Vagina (tissue), 2 donors: ENCODE measurements at regions not wholly inside any gene's neighbourhood (a gene's known extent, or its start where the extent isn't known, plus 50 kb on each side); places are given as distances from the start of the nearest gene placed in this dataset.

Source experiments
- DNase-seq, 2 donors: peaks; one replicate each; pipeline ENCODE4 v3.0.0-alpha.2; 2017; ENCODE audit errors: extremely low spot score in 2 of 2
- H3K27ac ChIP-seq: fragments of 200-600 bp; sonication (generic); one replicate; pipeline ENCODE4 v1.5.1; 2019
- H3K27me3 ChIP-seq: fragments of 200-600 bp; sonication (generic); one replicate; pipeline ENCODE4 v1.5.1; 2019
- H3K36me3 ChIP-seq, 2 donors: fragments of 200-600 bp; sonication (generic); one replicate each; pipeline ENCODE4 v1.5.1; 2017 to 2019
- H3K4me1 ChIP-seq: fragments of 200-600 bp; sonication (generic); one replicate; pipeline ENCODE4 v1.5.1; 2019
- H3K4me3 ChIP-seq, 2 donors: fragments of 200-600 bp; sonication (generic); 1 replicate in 1 of 2; 2 replicates in 1 of 2; pipeline ENCODE4 v1.5.1; 2016 to 2019
- H3K9me3 ChIP-seq: fragments of 200-600 bp; sonication (generic); one replicate; pipeline ENCODE4 v1.5.1; 2019
- POLR2A ChIP-seq, 2 donors: fragments of 450-650 bp; IDR thresholded peaks; one replicate each; pipeline ENCODE4 v1.6.1; 2017; ENCODE audit warnings: antibody characterized with exemption in 2 of 2, mild to moderate bottlenecking in 2 of 2, moderate library complexity in 2 of 2
- POLR2AphosphoS5 ChIP-seq, 2 donors: sonication (generic); formaldehyde crosslinking; IDR thresholded peaks; one replicate each; pipeline ENCODE4 v1.9.0; 2017; ENCODE audit warnings: antibody characterized with exemption in 2 of 2, mild to moderate bottlenecking in 2 of 2, low read depth in 1 of 2; ENCODE audit not compliant: insufficient read depth in 1 of 2
- intact Hi-C: fragments of 100-400 bp; cut with DNase I; formaldehyde crosslinking; loops from one replicate; pipeline ENCODE4 v1.15.1; 2023
- TF ChIP-seq, protein P1 (sequence below), 3 experiments: fragments of 450-650 bp in 2 of 3; fragments of 200-600 bp in 1 of 3; sonication (generic) in 1 of 3; IDR thresholded peaks; one replicate each; pipeline ENCODE4 v1.5.1; 2017 to 2019; ENCODE audit warnings: antibody characterized with exemption in 3 of 3, mild to moderate bottlenecking in 2 of 3, moderate library complexity in 2 of 3

- Histone ChIP-seq H3K27me3 (no peaks in the 10 kb centered on the region), H3K36me3 (no peaks in the 10 kb centered on the region), H3K27ac (no peak overlapping the region), H3K4me3 (no peak overlapping the region), H3K9me3 (no peaks in the 10 kb centered on the region), H3K4me1 (no peaks in the 10 kb centered on the region)
- DNase-seq = no peak
- intact Hi-C loops = no loop called here
- TF ChIP-seq POLR2A (IDR thresholded peaks at IDR 0.05) (no peak), POLR2AphosphoS5 (IDR thresholded peaks at IDR 0.05; ENCODE audit: insufficient read depth in 1 of 2, low read depth in 1 of 2) (no peak)
- TF ChIP-seq, protein P1, sequence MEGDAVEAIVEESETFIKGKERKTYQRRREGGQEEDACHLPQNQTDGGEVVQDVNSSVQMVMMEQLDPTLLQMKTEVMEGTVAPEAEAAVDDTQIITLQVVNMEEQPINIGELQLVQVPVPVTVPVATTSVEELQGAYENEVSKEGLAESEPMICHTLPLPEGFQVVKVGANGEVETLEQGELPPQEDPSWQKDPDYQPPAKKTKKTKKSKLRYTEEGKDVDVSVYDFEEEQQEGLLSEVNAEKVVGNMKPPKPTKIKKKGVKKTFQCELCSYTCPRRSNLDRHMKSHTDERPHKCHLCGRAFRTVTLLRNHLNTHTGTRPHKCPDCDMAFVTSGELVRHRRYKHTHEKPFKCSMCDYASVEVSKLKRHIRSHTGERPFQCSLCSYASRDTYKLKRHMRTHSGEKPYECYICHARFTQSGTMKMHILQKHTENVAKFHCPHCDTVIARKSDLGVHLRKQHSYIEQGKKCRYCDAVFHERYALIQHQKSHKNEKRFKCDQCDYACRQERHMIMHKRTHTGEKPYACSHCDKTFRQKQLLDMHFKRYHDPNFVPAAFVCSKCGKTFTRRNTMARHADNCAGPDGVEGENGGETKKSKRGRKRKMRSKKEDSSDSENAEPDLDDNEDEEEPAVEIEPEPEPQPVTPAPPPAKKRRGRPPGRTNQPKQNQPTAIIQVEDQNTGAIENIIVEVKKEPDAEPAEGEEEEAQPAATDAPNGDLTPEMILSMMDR (IDR thresholded peaks at IDR 0.05) = no peak
Observed at GRCh38 chr7:24368161-24368560, 84.2 kb downstream of the NPY start.

GRCh38 chr7:24370541-24370940, 86.6 kb downstream of the NPY start:
- Histone ChIP-seq H3K4me1 (no peaks in the 10 kb centered on the region), H3K27ac (no peak overlapping the region), H3K4me3 (no peak overlapping the region), H3K27me3 (no peaks in the 10 kb centered on the region), H3K36me3 (no peaks in the 10 kb centered on the region), H3K9me3 (no peaks in the 10 kb centered on the region)
- intact Hi-C loops = no loop called here
- TF ChIP-seq POLR2A (IDR thresholded peaks at IDR 0.05) = no peak
- TF ChIP-seq POLR2AphosphoS5 (IDR thresholded peaks at IDR 0.05; ENCODE audit: insufficient read depth in 1 of 2, low read depth in 1 of 2) = no peak
- TF ChIP-seq, protein P1 (IDR thresholded peaks at IDR 0.05) = no peak
- no peak for DNase-seq

DNA sequence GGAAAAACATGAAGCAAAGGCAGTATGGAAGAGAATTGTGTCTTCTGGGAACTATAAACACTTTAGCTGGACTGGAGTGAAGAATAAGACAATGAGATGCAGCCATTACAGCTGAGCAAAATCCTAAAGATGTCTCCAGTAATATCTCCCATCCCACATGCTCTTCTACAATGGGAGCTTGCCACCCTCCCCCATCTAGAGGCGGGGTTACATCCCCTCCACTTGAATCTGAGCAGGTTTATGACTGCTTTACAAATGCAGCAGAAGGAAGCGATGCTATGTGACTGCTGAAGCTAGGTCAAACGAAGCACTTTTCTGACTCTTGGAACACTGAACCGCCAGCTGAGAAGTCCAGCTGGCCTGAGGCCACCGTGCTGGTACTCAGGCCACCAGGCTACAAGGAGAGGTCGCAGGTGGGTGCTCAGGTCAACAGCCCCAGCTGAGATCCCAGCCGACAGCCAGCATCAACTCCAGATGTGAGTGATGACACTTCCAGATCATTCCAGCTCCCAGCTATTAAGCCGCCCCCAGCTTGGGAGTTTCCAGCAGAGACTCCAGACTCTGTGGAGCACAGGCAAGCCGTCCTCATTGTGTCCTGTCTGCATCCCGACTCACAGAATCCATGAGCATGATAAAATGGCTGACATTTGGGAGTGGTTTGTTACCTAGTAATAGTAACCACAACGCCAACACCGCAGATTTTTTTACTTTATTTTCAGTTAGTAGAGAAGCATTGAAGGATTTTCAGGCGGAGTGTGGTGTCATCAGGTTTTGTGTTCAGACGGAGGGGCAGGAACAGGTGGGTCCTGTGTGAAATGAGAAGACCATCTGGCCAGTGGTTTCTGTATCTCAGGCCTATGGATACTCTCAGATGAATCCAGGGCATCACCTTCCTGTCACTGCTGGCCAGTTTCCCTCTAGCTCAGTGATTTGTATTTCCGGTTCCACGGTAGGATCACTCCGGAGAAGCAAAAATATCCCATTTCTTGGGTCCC, 89.3 kb downstream of the NPY start:
- no peak for DNase-seq
- TF ChIP-seq POLR2AphosphoS5 (IDR thresholded peaks at IDR 0.05; ENCODE audit: insufficient read depth in 1 of 2, low read depth in 1 of 2) (no peak), POLR2A (IDR thresholded peaks at IDR 0.05) (no peak)
- TF ChIP-seq, protein P1 (IDR thresholded peaks at IDR 0.05) = no peak
- Histone ChIP-seq H3K9me3 (no peaks in the 10 kb centered on the region), H3K27me3 (no peaks in the 10 kb centered on the region), H3K27ac (no peak overlapping the region), H3K4me3 (no peak overlapping the region), H3K36me3 (no peaks in the 10 kb centered on the region), H3K4me1 (no peaks in the 10 kb centered on the region)
- intact Hi-C loops = no loop called here

- H3K36me3 ChIP-seq = no peaks in the 10 kb centered on the region
- no peak overlapping the region for H3K27ac ChIP-seq
- no peak overlapping the region for H3K4me3 ChIP-seq
- DNase-seq = no peak
- TF ChIP-seq POLR2AphosphoS5 (IDR thresholded peaks at IDR 0.05; ENCODE audit: insufficient read depth in 1 of 2, low read depth in 1 of 2) (no peak), POLR2A (IDR thresholded peaks at IDR 0.05) (no peak)
- TF ChIP-seq, protein P1 (IDR thresholded peaks at IDR 0.05) = no peak
- H3K27me3 ChIP-seq = no peaks in the 10 kb centered on the region
- no peaks in the 10 kb centered on the region for H3K4me1 ChIP-seq
- H3K9me3 ChIP-seq = no peaks in the 10 kb centered on the region
- intact Hi-C loops = no loop called here
Observed at GRCh38 chr7:24378871-24379616, 95.1 kb downstream of the NPY start.
